Left lobe of liver (tissue), 2 donors: ENCODE measurements at regions not wholly inside any gene's neighbourhood (a gene's known extent, or its start where the extent isn't known, plus 50 kb on each side); places are given as distances from the start of the nearest gene placed in this dataset.
A peak's percentile ranks its signal among the peaks of the same experiment; 100 is the strongest.
"Not testable (repeated sequence)": the region's sequence is repeated elsewhere in the genome, so short reads cannot be mapped to it uniquely, and the experiment has no call there.

Experiments
- ATAC-seq: fragments of 200-7000 bp; cut with Tn5 transposase; one replicate; pipeline ENCODE4 v1.9.1; 2020; ENCODE audit warnings: mild to moderate bottlenecking, moderate library complexity
- DNase-seq: peaks from one replicate; pipeline ENCODE4 v3.0.0-alpha.2; 2020; ENCODE audit warnings: low spot score
- donor health status: DM: no; HTN: no; CAD: no; lungs with moderate emphysema.
- donor health status: DM: no; HTN: yes; CAD: no.

DNA sequence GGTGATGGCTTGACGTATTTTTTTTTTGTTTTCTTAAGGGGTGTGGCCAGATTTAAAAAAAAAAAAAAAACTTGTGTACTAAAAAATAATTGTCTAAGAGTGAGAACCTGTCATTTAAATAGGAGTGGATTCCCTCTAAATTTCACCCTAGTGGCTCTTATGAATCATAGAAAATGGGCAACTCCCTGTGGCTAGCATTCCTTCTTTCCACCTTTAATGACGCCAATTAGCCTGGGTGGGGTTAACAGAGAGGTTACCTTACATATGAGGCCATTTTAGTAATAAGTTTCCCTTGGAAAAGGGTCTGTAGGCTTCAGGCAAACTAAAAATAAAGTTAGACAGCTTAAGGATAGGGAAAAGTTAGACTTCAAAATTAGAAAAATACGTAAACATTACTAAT, 223.5 kb upstream of the FAM241A start:
- ATAC-seq (no peak), DNase-seq (no peak)

- DNase-seq, result no peak
- ATAC-seq, result no peak
Measured at GRCh38 chr4:111923786-111924185, 221.5 kb upstream of the FAM241A start.

- ATAC-seq (no peak), DNase-seq (no peak)
Measured at GRCh38 chr4:111924696-111925095, 220.6 kb upstream of the FAM241A start.

GRCh38 chr4:111930659-111931058, 214.6 kb upstream of the FAM241A start:
- no peak for ATAC-seq
- no peak for DNase-seq

DNA sequence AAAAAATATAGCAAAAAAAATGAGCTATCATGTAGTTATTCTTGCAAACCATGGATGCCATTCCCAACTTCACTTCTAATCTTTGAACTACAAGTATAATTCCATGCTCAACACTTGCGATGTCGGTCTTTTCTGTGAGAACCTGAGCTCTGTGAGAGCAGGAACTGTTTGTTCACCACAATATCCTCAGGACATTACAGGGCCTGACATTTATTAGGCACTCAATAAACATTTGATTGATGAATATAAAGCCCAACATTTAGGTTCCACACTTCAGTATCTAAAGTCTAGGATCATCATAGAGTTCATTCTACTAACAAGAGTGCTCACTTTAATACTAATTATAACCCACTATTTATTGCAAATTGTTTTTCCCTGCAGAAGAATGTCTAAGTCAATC, 211.6 kb upstream of the FAM241A start:
- DNase-seq (no peak), ATAC-seq (no peak)

GRCh38 chr4:111934314-111934713, 210.9 kb upstream of the FAM241A start:
- DNase-seq (no peak), ATAC-seq (no peak)

DNA sequence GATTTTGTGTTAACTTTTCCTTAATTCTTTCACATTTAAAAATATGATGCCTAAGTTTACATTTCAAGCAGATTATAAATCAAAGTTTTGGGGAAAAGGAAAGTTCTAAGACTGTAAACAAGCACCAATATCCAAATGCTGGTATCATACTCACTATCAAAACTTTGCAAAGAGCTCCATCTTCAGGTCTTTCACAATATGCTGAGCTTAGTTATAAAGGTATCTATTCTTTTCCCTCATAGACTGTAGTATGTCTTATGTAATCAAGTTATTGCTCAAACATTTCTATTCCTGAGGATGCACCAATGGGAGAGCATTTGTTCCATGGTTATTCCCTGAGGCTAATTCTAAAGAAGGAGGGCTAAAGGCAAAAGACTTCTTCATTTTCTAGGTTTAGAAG, 207.9 kb upstream of the FAM241A start:
- DNase-seq (no peak), ATAC-seq (peak; percentile 78)

DNA sequence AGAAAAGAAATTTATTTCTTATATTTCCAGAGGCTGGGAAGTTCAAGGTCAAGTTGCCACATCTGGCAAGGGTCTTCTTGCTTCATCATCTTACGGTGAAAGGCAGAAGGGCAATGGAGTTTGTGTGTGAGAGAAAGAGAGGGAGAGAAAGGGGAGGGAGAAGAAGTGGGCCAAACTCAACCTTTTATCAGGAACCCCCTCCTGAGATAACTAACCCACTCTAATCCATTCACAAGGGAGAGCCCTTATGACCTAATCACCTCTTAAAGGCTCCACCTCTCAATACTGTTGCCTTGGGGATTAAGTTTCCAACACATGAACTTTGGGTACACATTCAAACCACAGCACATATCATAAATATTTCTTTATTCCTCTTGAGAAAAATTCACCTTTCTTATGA, 203.3 kb upstream of the FAM241A start:
- DNase-seq (no peak), ATAC-seq (no peak)

GRCh38 chr4:111943796-111944203, 201.5 kb upstream of the FAM241A start:
- ATAC-seq (peak; percentile 79), DNase-seq (peak; percentile 47)

- no peak for ATAC-seq
- DNase-seq, result no peak
Measured at GRCh38 chr4:111945014-111945413, 200.2 kb upstream of the FAM241A start.

GRCh38 chr4:111946800-111947199, 198.5 kb upstream of the FAM241A start:
- no peak for DNase-seq
- ATAC-seq, result peak; percentile 39

GRCh38 chr4:111952688-111953087, 192.6 kb upstream of the FAM241A start:
- ATAC-seq (no peak), DNase-seq (no peak)

DNA sequence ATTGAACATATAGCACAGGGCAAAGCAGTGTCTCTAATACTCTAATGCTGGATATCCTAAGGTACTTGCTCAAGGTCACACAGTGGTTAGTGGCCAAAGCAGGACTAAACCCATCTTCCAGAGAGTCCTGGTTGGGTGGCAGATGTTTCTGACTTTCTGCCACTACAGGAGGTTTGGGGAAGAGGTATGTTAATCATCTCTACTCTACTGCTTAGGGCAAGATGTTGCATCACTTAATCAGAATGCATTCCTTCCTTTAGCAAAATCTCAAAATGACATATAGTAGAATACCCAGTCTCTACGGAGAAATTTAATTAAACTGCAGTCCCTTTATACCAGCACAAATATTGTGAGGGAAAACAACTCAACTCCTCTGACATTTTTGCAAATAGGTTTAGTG, 190.7 kb upstream of the FAM241A start:
- ATAC-seq, result no peak

GRCh38 chr4:111955001-111955400, 190.3 kb upstream of the FAM241A start:
- DNase-seq (no peak), ATAC-seq (no peak)

More for the DNA sequence above, 190.7 kb upstream of the FAM241A start:
- DNase-seq, result no peak

GRCh38 chr4:111957116-111957515, 188.1 kb upstream of the FAM241A start:
- DNase-seq (no peak), ATAC-seq (no peak)

DNA sequence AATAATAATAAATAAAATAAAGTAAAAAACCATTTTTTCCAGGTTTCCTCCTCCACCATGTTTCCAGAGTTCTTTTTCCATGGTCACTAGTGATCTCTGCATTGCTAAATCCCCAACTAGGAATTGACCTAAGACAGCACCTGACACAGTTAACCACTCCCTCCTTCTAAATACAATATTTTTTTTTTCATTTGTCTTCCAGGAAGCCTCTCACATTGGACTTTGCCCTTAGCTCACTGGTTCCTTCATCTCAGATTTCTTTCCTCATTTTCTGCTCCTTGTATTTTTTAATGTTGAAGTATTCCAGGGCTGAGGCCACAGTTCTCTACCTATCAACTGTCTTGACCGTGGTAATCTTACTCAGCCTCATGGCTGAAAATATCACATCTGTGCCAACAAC, 187.3 kb upstream of the FAM241A start:
- ATAC-seq (no peak), DNase-seq (no peak)

GRCh38 chr4:111959222-111959621, 186.0 kb upstream of the FAM241A start:
- ATAC-seq (no peak), DNase-seq (no peak)

DNA sequence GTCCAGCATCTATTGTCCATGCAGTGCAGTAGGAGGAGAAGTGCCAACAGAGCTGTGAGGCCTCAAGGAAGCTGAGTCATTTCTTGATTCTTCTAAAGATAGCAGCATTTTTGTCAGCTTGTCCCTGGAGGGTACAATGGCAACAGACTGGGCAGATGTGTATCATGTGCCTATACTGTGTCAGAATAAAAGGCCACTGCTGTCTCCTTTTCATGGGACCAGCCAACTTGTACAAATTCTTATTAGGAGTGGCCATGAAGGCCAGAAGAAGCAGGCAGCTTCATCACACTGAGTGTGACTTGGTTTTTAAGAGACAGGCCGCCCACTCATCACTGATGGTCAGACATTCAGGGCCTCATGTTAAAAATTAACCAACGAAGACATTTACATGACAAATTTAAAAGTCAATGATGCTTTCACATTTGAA, 185.0 kb upstream of the FAM241A start:
- DNase-seq, result no peak
- no peak for ATAC-seq

GRCh38 chr4:111961026-111961425, 184.2 kb upstream of the FAM241A start:
- not testable (repeated sequence) for DNase-seq, ATAC-seq

- DNase-seq, result no peak
- ATAC-seq, result no peak
Measured at GRCh38 chr4:111961809-111962208, 183.4 kb upstream of the FAM241A start.

GRCh38 chr4:111963158-111963700, 182.0 kb upstream of the FAM241A start:
- DNase-seq, result no peak
- no peak for ATAC-seq

DNA sequence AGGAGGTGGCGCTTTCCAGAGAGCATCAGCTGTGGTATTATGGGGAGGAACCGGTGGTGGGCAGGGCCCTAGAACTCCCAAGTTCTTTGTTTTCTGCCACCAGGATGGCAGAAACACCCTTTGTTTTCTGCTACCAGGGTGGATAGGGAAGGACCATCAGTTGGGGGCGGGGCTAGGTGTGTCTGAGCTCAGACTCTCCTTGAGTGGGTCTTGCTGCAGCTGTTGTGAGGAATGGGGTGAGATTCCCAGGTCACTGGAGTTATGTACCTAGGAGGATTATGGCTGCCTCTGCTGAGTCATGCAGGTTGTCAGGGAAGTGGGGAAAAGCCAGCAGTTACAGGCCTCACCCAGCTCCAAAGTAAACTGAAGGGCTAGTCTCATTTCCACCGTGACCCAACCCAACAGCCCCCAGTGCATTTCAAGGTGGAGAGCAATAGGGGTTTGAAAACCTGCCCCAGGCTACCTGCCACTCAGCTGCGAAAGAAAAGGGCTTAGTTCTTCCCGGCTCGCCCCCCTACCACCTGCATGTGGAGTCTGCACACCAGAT, 167.8 kb upstream of the FAM241A start:
- ATAC-seq (no peak), DNase-seq (no peak)

- ATAC-seq (no peak), DNase-seq (no peak)
Measured at GRCh38 chr4:111979921-111980320, 165.3 kb upstream of the FAM241A start.
